IMR-90 (cell line): ENCODE measurements at regions not wholly inside any gene's neighbourhood (a gene's known extent, or its start where the extent isn't known, plus 50 kb on each side); places are given as distances from the start of the nearest gene placed in this dataset.

Source experiments
- ATAC-seq: fragments of 200-7000 bp; cut with Tn5 transposase; 2 replicates; pipeline ENCODE4 v1.9.1; 2020; ENCODE audit warnings: low read depth, mild to moderate bottlenecking, moderate library complexity
- BruUV-seq: library from RNA; stranded (reverse); fragments of 400-500 nt; replicated peaks from 2 replicates; lab custom pipeline; 2021; lab: Mats Ljungman, UMichigan
- CTCF ChIA-PET: fragments of 300-600 bp; formaldehyde crosslinking; extraction: SDS; loops from one replicate; lab custom pipeline; 2021; ENCODE audit warnings: antibody characterized with exemption; lab: Yijun Ruan, JAX
- POLR2A ChIA-PET: fragments of 300-600 bp; sonication (Branson Sonifier 250); formaldehyde crosslinking; loops from one replicate; lab custom pipeline; 2022; ENCODE audit warnings: antibody characterized with exemption; ENCODE audit not compliant: unreplicated experiment; lab: Charles Lee
- DNase-seq: peaks from one replicate; pipeline ENCODE4 v3.0.0; 2013
- H2AFZ ChIP-seq: replicated peaks from 2 replicates; pipeline ENCODE3; 2013; ENCODE audit warnings: low read length, mild to moderate bottlenecking; ENCODE audit not compliant: poor library complexity
- H2AK5ac ChIP-seq: 2 replicates; pipeline ENCODE4 v1.6.1; 2013; ENCODE audit warnings: low read depth, low read length, inconsistent platforms
- H2AK9ac ChIP-seq: replicated peaks from 2 replicates; pipeline ENCODE3; 2013; ENCODE audit warnings: mild to moderate bottlenecking, low read depth, low read length, moderate library complexity; ENCODE audit not compliant: poor library complexity
- H2BK120ac ChIP-seq: 2 replicates; pipeline ENCODE4 v1.6.1; 2013; ENCODE audit warnings: low read depth, low read length, inconsistent platforms
- H2BK15ac ChIP-seq: 3 replicates; pipeline ENCODE4 v1.6.1; 2013; ENCODE audit warnings: low read depth, low read length, inconsistent platforms
- H2BK20ac ChIP-seq: 2 replicates; pipeline ENCODE4 v1.6.1; 2013; ENCODE audit warnings: low read depth, mild to moderate bottlenecking, inconsistent platforms, low read length, moderate library complexity
- H2BK5ac ChIP-seq: 2 replicates; pipeline ENCODE4 v1.6.1; 2013; ENCODE audit warnings: mild to moderate bottlenecking, low read depth, low read length, inconsistent platforms; ENCODE audit not compliant: poor library complexity, severe bottlenecking
- H3K14ac ChIP-seq: replicated peaks from 2 replicates; pipeline ENCODE4 v1.6.1; 2013; ENCODE audit warnings: low read depth, low read length, inconsistent platforms
- H3K18ac ChIP-seq: 2 replicates; pipeline ENCODE4 v1.6.1; 2013; ENCODE audit warnings: low read depth, low read length, control low read depth
- H3K23ac ChIP-seq: 2 replicates; pipeline ENCODE4 v1.6.1; 2013; ENCODE audit warnings: low read depth, low read length, inconsistent platforms
- H3K27ac ChIP-seq: 2 replicates; pipeline ENCODE4 v1.5.1; 2013; ENCODE audit warnings: mild to moderate bottlenecking, control low read depth, low read length; ENCODE audit not compliant: insufficient read depth
- H3K27me3 ChIP-seq: 2 replicates; pipeline ENCODE4 v1.6.1; 2013; ENCODE audit warnings: low read length; ENCODE audit not compliant: control insufficient read depth, insufficient read depth
- H3K36me3 ChIP-seq: 2 replicates; pipeline ENCODE4 v1.6.1; 2013; ENCODE audit warnings: low read length, mixed read lengths; ENCODE audit not compliant: control insufficient read depth, insufficient read depth
- H3K4ac ChIP-seq: 2 replicates; pipeline ENCODE4 v1.6.1; 2013; ENCODE audit warnings: low read depth, low read length, inconsistent platforms
- H3K4me1 ChIP-seq: 2 replicates; pipeline ENCODE4 v1.6.1; 2013; ENCODE audit warnings: low read length, mixed read lengths; ENCODE audit not compliant: control insufficient read depth, insufficient read depth
- H3K4me2 ChIP-seq: 2 replicates; pipeline ENCODE4 v1.6.1; 2013; ENCODE audit warnings: low read depth, mild to moderate bottlenecking, control low read depth, low read length, moderate library complexity
- H3K4me3 ChIP-seq: 2 replicates; pipeline ENCODE4 v1.5.1; 2013; ENCODE audit warnings: low read depth, mild to moderate bottlenecking, control low read depth, low read length, moderate library complexity; ENCODE audit not compliant: insufficient read depth
- H3K56ac ChIP-seq: 2 replicates; pipeline ENCODE4 v1.6.1; 2013; ENCODE audit warnings: low read length, inconsistent platforms; ENCODE audit not compliant: insufficient read depth; ENCODE audit errors: extremely low read depth
- H3K79me1 ChIP-seq, 2 experiments: 2 replicates each; pipeline ENCODE4 v1.6.1; 2013; ENCODE audit warnings: low read length in 2 of 2, inconsistent platforms in 1 of 2, low read depth in 1 of 2
- H3K9ac ChIP-seq: 2 replicates; pipeline ENCODE4 v1.6.1; 2013; ENCODE audit warnings: low read depth, low read length, control low read depth
- H3K9me1 ChIP-seq: 2 replicates; pipeline ENCODE4 v1.6.1; 2013; ENCODE audit warnings: low read length, inconsistent platforms; ENCODE audit not compliant: insufficient read depth
- H3K9me3 ChIP-seq: 2 replicates; pipeline ENCODE4 v1.6.1; 2013; ENCODE audit warnings: low read length; ENCODE audit not compliant: control insufficient read depth, insufficient read depth
- H4K20me1 ChIP-seq: 2 replicates; pipeline ENCODE4 v1.6.1; 2013; ENCODE audit warnings: low read length, inconsistent platforms; ENCODE audit not compliant: insufficient read depth
- H4K5ac ChIP-seq: 2 replicates; pipeline ENCODE4 v1.6.1; 2013; ENCODE audit warnings: mild to moderate bottlenecking, low read depth, low read length, control low read depth
- H4K8ac ChIP-seq, 2 experiments: 2 replicates each; pipeline ENCODE4 v1.6.1; 2013; ENCODE audit warnings: low read depth in 2 of 2, low read length in 2 of 2, control low read depth in 1 of 2, inconsistent platforms in 1 of 2
- H4K91ac ChIP-seq: 2 replicates; pipeline ENCODE4 v1.6.1; 2013; ENCODE audit warnings: low read depth, low read length, inconsistent platforms; ENCODE audit not compliant: insufficient read depth
- CEBPB ChIP-seq: IDR thresholded peaks from 2 replicates; pipeline ENCODE4 v1.6.1; 2012; ENCODE audit warnings: low read depth, low read length, improper control_type of control experiment
- MAFK ChIP-seq: IDR thresholded peaks from 2 replicates; pipeline ENCODE4 v1.6.1; 2012; ENCODE audit warnings: low read depth, low read length, improper control_type of control experiment
- NFE2L2 ChIP-seq: fragments of 150-350 bp; IDR thresholded peaks from 2 replicates; pipeline ENCODE4 v1.6.1; 2016; ENCODE audit warnings: low read depth, mild to moderate bottlenecking, low read length
- POLR2A ChIP-seq: IDR thresholded peaks from 2 replicates; pipeline ENCODE4 v1.6.1; 2012; ENCODE audit warnings: mild to moderate bottlenecking, low read depth, low read length
- RCOR1 ChIP-seq: IDR thresholded peaks from 2 replicates; pipeline ENCODE4 v1.6.1; 2012; ENCODE audit warnings: mild to moderate bottlenecking, low read length, improper control_type of control experiment; ENCODE audit not compliant: insufficient replicate concordance
- USF2 ChIP-seq: fragments of 150-350 bp; IDR thresholded peaks from 2 replicates; pipeline ENCODE4 v1.6.1; 2017; ENCODE audit warnings: mild to moderate bottlenecking, antibody characterized with exemption, low read length, low read depth
- WGBS, 2 experiments: methylation state at CpG; one replicate each; pipeline versions ENCODE4 v1.1.5 to v1.1.7; 2013; ENCODE audit warnings: missing lambda C conversion rate in 2 of 2; ENCODE audit not compliant: insufficient read length in 1 of 2; ENCODE audit errors: extremely low coverage in 2 of 2; 5-methylcytosine and 5-hydroxymethylcytosine counted together
- dilution Hi-C: fragments of 300-500 bp; cut with HindIII; formaldehyde crosslinking; loops from one replicate; pipeline ENCODE4 v1.14.3; 2018; ENCODE audit warnings: low sequenced_read_pairs; ENCODE audit not compliant: unreplicated experiment
- in situ Hi-C: fragments of 300-500 bp; cut with MboI; formaldehyde crosslinking; loops from 3 replicates; pipeline ENCODE4 v1.14.3; 2019; ENCODE audit warnings: low sequenced_read_pairs, inconsistent platforms, mixed read lengths
- intact Hi-C: fragments of 100-400 bp; cut with micrococcal nuclease; formaldehyde crosslinking; loops from 2 replicates; pipeline ENCODE4 v1.10.0; 2022

GRCh38 chr5:92769978-92770377, 811.0 kb downstream of the NR2F1-AS1 start:
- no CpG with 5 or more reads among the region's 2 CpGs for WGBS, 2 experiments
- ChIA-PET CTCF (interaction anchor here (0.7 to 1.2 kb wide), 2 partner anchors 10 to 12 kb away, joined by 3 to 4 read pairs; no protein-coding TSS in a partner anchor), POLR2A (no interaction called here)
- ATAC-seq: peak; percentile 98
- H3K9ac ChIP-seq: no peak overlapping the region
- H2BK120ac ChIP-seq: peak overlapping the region; percentile 95; the same call in 1 of the 2 replicates
- H3K18ac ChIP-seq: peak overlapping the region; percentile 73
- BruUV-seq: no TSS peak
- peak overlapping the region; percentile 75; the same call in 1 of the 2 replicates for H3K4me2 ChIP-seq
- peak overlapping the region; percentile 90; the same call in 1 of the 2 replicates for H3K4ac ChIP-seq
- no peaks in the 10 kb centered on the region for H4K20me1 ChIP-seq
- H4K5ac ChIP-seq: peak overlapping the region; percentile 93; the same call in 1 of the 2 replicates
- TF ChIP-seq NFE2L2 (peak; percentile 52; the same call in 1 of the 2 replicates), USF2 (peak; percentile 22; the same call in 1 of the 2 replicates), POLR2A (no peak), CEBPB (peak; percentile 43), MAFK (peak; percentile 14; the same call in 1 of the 2 replicates), RCOR1 (no peak)
- no peak overlapping the region for H2AK9ac ChIP-seq
- peak overlapping the region; percentile 54; the same call in 1 of the 2 replicates for H3K27ac ChIP-seq
- peak overlapping the region; percentile 96; the same call in 1 of the 3 replicates for H2BK15ac ChIP-seq
- peak overlapping the region; percentile 95 for H2BK5ac ChIP-seq
- DNase-seq: peak; percentile 86
- no peaks in the 10 kb centered on the region for H3K9me1 ChIP-seq
- H3K23ac ChIP-seq: no peak overlapping the region
- no peaks in the 10 kb centered on the region for H3K79me1 ChIP-seq
- in situ Hi-C loops: no loop called here
- H3K27me3 ChIP-seq: no peaks in the 10 kb centered on the region
- no peaks in the 10 kb centered on the region for H3K36me3 ChIP-seq
- H2BK20ac ChIP-seq: peak overlapping the region; percentile 90; the same call in 1 of the 2 replicates
- H3K4me1 ChIP-seq: 0 out of 2 replicates have a peak, but pooled peaks cover 4% of the 10 kb centered on the region
- dilution Hi-C loops: no loop called here
- H2AFZ ChIP-seq: no peak overlapping the region
- no peak overlapping the region for H3K56ac ChIP-seq
- H3K4me3 ChIP-seq: no peak overlapping the region
- peak overlapping the region; percentile 90 for H3K14ac ChIP-seq
- no peaks in the 10 kb centered on the region for H3K9me3 ChIP-seq
- H4K8ac ChIP-seq: peak overlapping the region; percentile 45 to 72; a peak in 3 of 4 replicates
- H4K91ac ChIP-seq: no peak overlapping the region; the same call in 1 of the 2 replicates
- H2AK5ac ChIP-seq: no peak overlapping the region
- intact Hi-C loops: loop anchor here (2.0 kb wide), 1 partner anchor 289 kb away; no protein-coding TSS in a partner anchor
